Endothelial cell of umbilical vein (primary cell): ENCODE measurements at regions not wholly inside any gene's neighbourhood (a gene's known extent, or its start where the extent isn't known, plus 50 kb on each side); places are given as distances from the start of the nearest gene placed in this dataset.

Experiments used
- BruUV-seq: library from RNA; stranded (reverse); fragments of 400-500 nt; replicated peaks from 2 replicates; lab custom pipeline; 2021; lab: Mats Ljungman, UMichigan
- CTCF ChIA-PET: fragments of 300-600, 350-600 bp; sonication (Branson Sonifier 250); formaldehyde crosslinking; loops from one replicate; lab custom pipeline; 2021; ENCODE audit warnings: antibody characterized with exemption, inconsistent platforms; lab: Charles Lee
- POLR2A ChIA-PET: fragments of 300-600, 350-600 bp; sonication (Branson Sonifier 250); formaldehyde crosslinking; loops from one replicate; lab custom pipeline; 2021; ENCODE audit warnings: antibody characterized with exemption, inconsistent platforms; lab: Charles Lee
- DNase-seq: peaks from one replicate; pipeline ENCODE4 v3.0.0-alpha.2; 2011; ENCODE audit warnings: low read depth, low spot score
- FAIRE-seq: peaks from 2 replicates; lab custom pipeline; 2011; peaks lifted over from hg19 to GRCh38; lab: Jason Lieb, UNC
- H2AFZ ChIP-seq: 2 replicates; pipeline ENCODE4 v1.6.0; 2012; ENCODE audit warnings: low read depth, low read length, control low read depth, inconsistent platforms
- H3K27ac ChIP-seq: 2 replicates; pipeline ENCODE4 v1.5.1; 2011; ENCODE audit warnings: low read depth, mild to moderate bottlenecking, control low read depth, low read length, moderate library complexity; ENCODE audit not compliant: insufficient read depth
- H3K27me3 ChIP-seq, 2 experiments: 2 replicates each; pipeline versions ENCODE4 v1.6.0 to v1.6.1; 2011; ENCODE audit warnings: low read length in 2 of 2, mixed read lengths in 1 of 2; ENCODE audit not compliant: control insufficient read depth in 2 of 2, insufficient read depth in 2 of 2
- H3K36me3 ChIP-seq, 2 experiments: 2 replicates in 1 of 2; 3 replicates in 1 of 2; pipeline ENCODE4 v1.5.1; 2011; ENCODE audit warnings: low read length in 2 of 2, mild to moderate bottlenecking in 1 of 2, moderate library complexity in 1 of 2; ENCODE audit not compliant: control insufficient read depth in 2 of 2, insufficient read depth in 2 of 2; ENCODE audit errors: extremely low read depth in 1 of 2
- H3K4me1 ChIP-seq: 3 replicates; pipeline ENCODE4 v1.5.1; 2011; ENCODE audit warnings: mild to moderate bottlenecking, low read length; ENCODE audit not compliant: control insufficient read depth, insufficient read depth; ENCODE audit errors: extremely low read depth
- H3K4me2 ChIP-seq: 2 replicates; pipeline ENCODE4 v1.6.1; 2011; ENCODE audit warnings: low read length, control low read depth, mixed read lengths; ENCODE audit not compliant: insufficient read depth
- H3K4me3 ChIP-seq, 3 experiments: fragments of 200-600 bp in 1 of 3; sonication (generic), shearing (Covaris generic) in 1 of 3; replicated peaks in 1 of 3; 2 replicates each; pipeline ENCODE4 v1.5.1; 2011 to 2016; ENCODE audit warnings: control low read depth in 3 of 3, low read length in 3 of 3, mild to moderate bottlenecking in 2 of 3, inconsistent platforms in 1 of 3, low read depth in 1 of 3, moderate library complexity in 1 of 3; ENCODE audit not compliant: insufficient read depth in 1 of 3
- H3K79me2 ChIP-seq: 2 replicates; pipeline ENCODE4 v1.6.0; 2012; ENCODE audit warnings: low read length, inconsistent platforms; ENCODE audit not compliant: control insufficient read depth, insufficient read depth
- H3K9ac ChIP-seq: replicated peaks from 2 replicates; pipeline ENCODE3; 2011; ENCODE audit warnings: low read length, control low read depth; ENCODE audit not compliant: insufficient read depth; ENCODE audit errors: extremely low read depth
- H3K9me1 ChIP-seq: replicated peaks from 3 replicates; pipeline ENCODE4 v1.6.0; 2011; ENCODE audit warnings: mild to moderate bottlenecking, low read length; ENCODE audit not compliant: control insufficient read depth, insufficient read depth; ENCODE audit errors: extremely low read depth
- H3K9me3 ChIP-seq: replicated peaks from 2 replicates; pipeline ENCODE4 v1.5.1; 2012; ENCODE audit warnings: low read length, inconsistent platforms; ENCODE audit not compliant: control insufficient read depth, insufficient read depth
- H4K20me1 ChIP-seq: replicated peaks from 2 replicates; pipeline ENCODE3; 2011; ENCODE audit warnings: mild to moderate bottlenecking, low read length; ENCODE audit not compliant: control insufficient read depth, insufficient read depth; ENCODE audit errors: extremely low read depth
- EZH2 ChIP-seq: IDR thresholded peaks from 2 replicates; pipeline ENCODE4 v1.6.1; 2012; ENCODE audit warnings: borderline replicate concordance, low read depth, mild to moderate bottlenecking, moderate library complexity, low read length, inconsistent platforms; ENCODE audit not compliant: severe bottlenecking
- FOS ChIP-seq: IDR thresholded peaks from 2 replicates; pipeline ENCODE4 v1.6.1; 2011; ENCODE audit warnings: mild to moderate bottlenecking, low read length, moderate library complexity, borderline replicate concordance; ENCODE audit not compliant: insufficient read depth
- GATA2 ChIP-seq: IDR thresholded peaks from 2 replicates; pipeline ENCODE4 v1.7.0; 2011; ENCODE audit warnings: low read depth, mild to moderate bottlenecking, moderate library complexity, mixed read lengths, low read length; ENCODE audit not compliant: insufficient read length, insufficient read depth
- JUN ChIP-seq: IDR thresholded peaks from 2 replicates; pipeline ENCODE4 v1.6.1; 2011; ENCODE audit warnings: borderline replicate concordance, low read depth; ENCODE audit not compliant: insufficient read length, insufficient read depth
- MYC ChIP-seq: IDR thresholded peaks from one replicate; pipeline ENCODE4 v1.6.1; 2011; ENCODE audit warnings: mild to moderate bottlenecking, low read depth, low read length
- POLR2A ChIP-seq: IDR thresholded peaks from 2 replicates; pipeline ENCODE4 v1.6.1; 2012; ENCODE audit warnings: low read depth, mild to moderate bottlenecking, control low read depth, low read length
- POLR2AphosphoS5 ChIP-seq: IDR thresholded peaks from 2 replicates; pipeline ENCODE4 v1.6.1; 2012; ENCODE audit warnings: low read depth, mild to moderate bottlenecking, control low read depth, low read length, moderate library complexity; ENCODE audit not compliant: insufficient read depth
- dilution Hi-C: fragments of 300-500 bp; cut with MboI; formaldehyde crosslinking; loops from one replicate; pipeline ENCODE4 v1.15.0; 2019; ENCODE audit warnings: low sequenced_read_pairs; ENCODE audit not compliant: extremely low pct_ligation_motif_present
- intact Hi-C: fragments of 100-400 bp; cut with micrococcal nuclease; formaldehyde crosslinking; loops from one replicate; pipeline ENCODE4 v1.10.0; 2022
- TF ChIP-seq, protein P1 (sequence below): IDR thresholded peaks from 2 replicates; pipeline ENCODE4 v1.6.1; 2011; ENCODE audit not compliant: insufficient read depth, insufficient read length
- TF ChIP-seq, protein P2 (sequence below), 2 donors: IDR thresholded peaks; 1 replicate in 1 of 2; 2 replicates in 1 of 2; pipeline ENCODE4 v1.5.1; 2011; ENCODE audit warnings: low read length in 2 of 2, mild to moderate bottlenecking in 2 of 2, moderate library complexity in 2 of 2, control low read depth in 1 of 2, inconsistent platforms in 1 of 2, low read depth in 1 of 2; ENCODE audit not compliant: insufficient read depth in 1 of 2; ENCODE audit errors: extremely low read depth in 1 of 2

DNA sequence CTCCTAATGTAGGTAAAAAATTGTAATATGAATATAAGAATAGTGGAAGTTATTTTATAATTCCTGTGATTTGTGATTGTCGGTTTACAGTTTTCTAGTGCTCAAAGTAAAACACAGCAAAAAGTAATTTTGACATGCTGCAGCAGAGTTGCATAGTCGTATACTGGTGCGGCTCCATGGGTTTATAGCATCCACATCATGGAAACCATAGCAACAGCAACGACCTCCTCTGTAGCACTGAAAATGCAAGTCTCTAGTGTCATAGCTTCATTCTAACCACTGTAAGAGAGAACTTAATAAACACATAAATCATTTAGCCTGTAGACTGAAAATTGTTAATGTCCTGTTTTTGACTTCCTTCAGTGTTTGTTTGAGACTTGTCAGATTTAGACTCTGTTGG is 574.3 kb downstream of the KCNH5 start:
- Histone ChIP-seq H3K9me1 (no peaks in the 10 kb centered on the region), H3K9me3 (no peaks in the 10 kb centered on the region), H4K20me1 (no peaks in the 10 kb centered on the region), H3K9ac (no peak overlapping the region), H3K27ac (no peak overlapping the region), H3K4me2 (no peak overlapping the region), H3K36me3 (no peaks in the 10 kb centered on the region), H3K27me3 (no peaks in the 10 kb centered on the region), H3K79me2 (no peaks in the 10 kb centered on the region), H3K4me1 (no peaks in the 10 kb centered on the region), H3K4me3 (no peak overlapping the region), H2AFZ (no peak overlapping the region)
- DNase-seq (no peak), FAIRE-seq (no peak)
- intact Hi-C loops (no loop called here), dilution Hi-C loops (no loop called here)
- TF ChIP-seq, protein P1, sequence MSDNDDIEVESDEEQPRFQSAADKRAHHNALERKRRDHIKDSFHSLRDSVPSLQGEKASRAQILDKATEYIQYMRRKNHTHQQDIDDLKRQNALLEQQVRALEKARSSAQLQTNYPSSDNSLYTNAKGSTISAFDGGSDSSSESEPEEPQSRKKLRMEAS = no peak
- TF ChIP-seq POLR2AphosphoS5 = no peak
- no peak for TF ChIP-seq GATA2
- TF ChIP-seq, protein P2, sequence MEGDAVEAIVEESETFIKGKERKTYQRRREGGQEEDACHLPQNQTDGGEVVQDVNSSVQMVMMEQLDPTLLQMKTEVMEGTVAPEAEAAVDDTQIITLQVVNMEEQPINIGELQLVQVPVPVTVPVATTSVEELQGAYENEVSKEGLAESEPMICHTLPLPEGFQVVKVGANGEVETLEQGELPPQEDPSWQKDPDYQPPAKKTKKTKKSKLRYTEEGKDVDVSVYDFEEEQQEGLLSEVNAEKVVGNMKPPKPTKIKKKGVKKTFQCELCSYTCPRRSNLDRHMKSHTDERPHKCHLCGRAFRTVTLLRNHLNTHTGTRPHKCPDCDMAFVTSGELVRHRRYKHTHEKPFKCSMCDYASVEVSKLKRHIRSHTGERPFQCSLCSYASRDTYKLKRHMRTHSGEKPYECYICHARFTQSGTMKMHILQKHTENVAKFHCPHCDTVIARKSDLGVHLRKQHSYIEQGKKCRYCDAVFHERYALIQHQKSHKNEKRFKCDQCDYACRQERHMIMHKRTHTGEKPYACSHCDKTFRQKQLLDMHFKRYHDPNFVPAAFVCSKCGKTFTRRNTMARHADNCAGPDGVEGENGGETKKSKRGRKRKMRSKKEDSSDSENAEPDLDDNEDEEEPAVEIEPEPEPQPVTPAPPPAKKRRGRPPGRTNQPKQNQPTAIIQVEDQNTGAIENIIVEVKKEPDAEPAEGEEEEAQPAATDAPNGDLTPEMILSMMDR (IDR thresholded peaks at IDR 0.05; ENCODE audit: extremely low read depth in 1 of 2, insufficient read depth in 1 of 2, low read depth in 1 of 2, low read length in 2 of 2) = no peak
- TF ChIP-seq JUN = no peak
- no peak for TF ChIP-seq EZH2
- TF ChIP-seq FOS = no peak
- TF ChIP-seq MYC = no peak
- TF ChIP-seq POLR2A = no peak
- POLR2A ChIA-PET = no interaction called here
- CTCF ChIA-PET = no interaction called here
- no TSS peak for BruUV-seq
